NCI-H2029 treated with DMSO at 0.1 percent for 48 hours (cell line): ENCODE measurements at regions not wholly inside any gene's neighbourhood (a gene's known extent, or its start where the extent isn't known, plus 50 kb on each side); places are given as distances from the start of the nearest gene placed in this dataset.
"Not testable (repeated sequence)": the region's sequence is repeated elsewhere in the genome, so short reads cannot be mapped to it uniquely, and the experiment has no call there.

Experiments
- DNase-seq: peaks from one replicate; lab custom pipeline; 2025; lab: John Stamatoyannopoulos, UW

- DNase-seq = no peak
These were observed 133.7 kb upstream of the ST8SIA4 start for GRCh38 chr5:101036778-101037177.

GRCh38 chr5:101035425-101035824, 132.3 kb upstream of the ST8SIA4 start:
- no peak for DNase-seq

- DNase-seq = no peak
These were observed 121.2 kb upstream of the ST8SIA4 start for GRCh38 chr5:101024299-101024698.

GRCh38 chr5:101018299-101018698, 115.2 kb upstream of the ST8SIA4 start:
- DNase-seq = no peak

- DNase-seq = no peak
These were observed 109.8 kb upstream of the ST8SIA4 start for GRCh38 chr5:101012880-101013279.

- DNase-seq = no peak
These were observed 106.9 kb upstream of the ST8SIA4 start for GRCh38 chr5:101009758-101010519.

GRCh38 chr5:100992354-100992753, 89.3 kb upstream of the ST8SIA4 start:
- no peak for DNase-seq

- DNase-seq = not testable (repeated sequence)
These were observed 80.5 kb upstream of the ST8SIA4 start for GRCh38 chr5:100983601-100984000.

- DNase-seq = no peak
These were observed 71.0 kb upstream of the ST8SIA4 start for GRCh38 chr5:100974082-100974481.

GRCh38 chr5:100970646-100971255, 67.7 kb upstream of the ST8SIA4 start:
- no peak for DNase-seq

- no peak for DNase-seq
These were observed 62.2 kb upstream of the ST8SIA4 start for GRCh38 chr5:100965291-100965690.
